Activated T-helper 1 cell treated with anti-CD3 and anti-CD28 coated beads, Interleukin-2, amount 50 U/mL, for 16 hours (primary cell): ENCODE measurements at regions not wholly inside any gene's neighbourhood (a gene's known extent, or its start where the extent isn't known, plus 50 kb on each side); places are given as distances from the start of the nearest gene placed in this dataset.

Experiments
- DNase-seq, 2 donors: peaks; one replicate each; pipeline ENCODE4 v3.0.0-alpha.2; 2020; ENCODE audit warnings: low read depth in 1 of 2, low spot score in 1 of 2

DNA sequence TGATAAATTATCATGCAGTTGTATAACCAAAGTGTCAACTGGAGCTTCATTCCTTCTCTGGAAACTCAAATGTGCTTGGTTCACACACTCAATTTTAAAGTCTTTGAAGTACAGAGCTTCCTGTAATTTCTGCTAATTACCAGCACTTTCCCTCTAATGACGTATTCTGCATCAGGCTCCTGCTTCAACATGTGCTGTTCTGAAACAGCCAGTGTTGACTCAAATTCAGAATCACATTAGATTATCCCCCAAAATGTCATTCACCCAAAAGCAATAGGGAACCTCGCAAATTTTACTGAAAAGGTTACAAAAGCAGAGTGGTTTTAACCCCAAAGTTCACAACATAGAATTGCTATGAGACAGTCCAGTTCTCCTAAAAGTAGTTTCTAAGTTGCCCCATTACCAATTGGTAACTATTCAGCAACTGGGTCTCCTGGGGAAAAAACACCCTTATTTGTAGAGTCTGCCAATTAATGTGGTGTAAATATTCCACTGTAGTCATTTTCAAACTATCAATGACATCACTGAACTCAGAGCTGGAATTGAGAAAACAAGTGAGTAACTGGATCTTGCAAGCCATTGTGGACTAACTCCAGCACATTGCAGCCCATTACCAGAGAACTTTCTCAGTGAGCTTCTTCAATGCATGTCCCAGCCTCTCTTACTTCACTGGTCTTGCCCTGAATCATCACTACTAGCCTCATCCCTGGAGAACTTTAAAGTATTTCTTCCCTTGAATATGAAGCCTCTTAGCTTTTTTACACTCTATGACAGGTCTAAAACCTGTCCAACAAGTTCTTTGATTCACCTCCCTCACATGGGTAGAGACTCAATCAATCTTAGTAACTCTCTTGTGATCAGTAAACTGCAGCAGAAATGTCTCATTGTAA is 955.4 kb downstream of the EFNB2 start:
- no peak for DNase-seq

- DNase-seq, result no peak
These were observed 962.3 kb downstream of the EFNB2 start for GRCh38 chr13:105573136-105573535.

DNA sequence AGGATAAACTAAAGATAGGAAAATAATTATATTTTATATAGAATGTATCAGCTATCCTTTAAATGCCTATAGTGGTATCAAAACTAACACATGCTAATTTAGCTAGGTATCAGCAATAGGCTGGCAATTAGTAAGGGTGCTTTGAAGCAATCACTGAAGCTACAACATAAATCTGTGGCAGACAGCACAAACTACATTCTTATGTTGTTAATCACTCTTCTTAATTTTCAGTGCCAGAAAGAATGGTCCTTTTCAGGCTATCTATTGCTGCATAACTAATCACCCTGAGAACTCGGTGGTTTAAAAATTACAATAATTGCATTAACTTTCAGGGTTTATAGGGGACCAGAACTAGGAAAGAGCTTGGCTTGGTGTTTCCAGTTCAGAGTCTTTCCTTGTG is 963.1 kb downstream of the EFNB2 start:
- no peak for DNase-seq

GRCh38 chr13:105569816-105570215 is 965.6 kb downstream of the EFNB2 start:
- DNase-seq, result no peak

- DNase-seq, result no peak
These were observed 967.4 kb downstream of the EFNB2 start for GRCh38 chr13:105567951-105568525.

DNA sequence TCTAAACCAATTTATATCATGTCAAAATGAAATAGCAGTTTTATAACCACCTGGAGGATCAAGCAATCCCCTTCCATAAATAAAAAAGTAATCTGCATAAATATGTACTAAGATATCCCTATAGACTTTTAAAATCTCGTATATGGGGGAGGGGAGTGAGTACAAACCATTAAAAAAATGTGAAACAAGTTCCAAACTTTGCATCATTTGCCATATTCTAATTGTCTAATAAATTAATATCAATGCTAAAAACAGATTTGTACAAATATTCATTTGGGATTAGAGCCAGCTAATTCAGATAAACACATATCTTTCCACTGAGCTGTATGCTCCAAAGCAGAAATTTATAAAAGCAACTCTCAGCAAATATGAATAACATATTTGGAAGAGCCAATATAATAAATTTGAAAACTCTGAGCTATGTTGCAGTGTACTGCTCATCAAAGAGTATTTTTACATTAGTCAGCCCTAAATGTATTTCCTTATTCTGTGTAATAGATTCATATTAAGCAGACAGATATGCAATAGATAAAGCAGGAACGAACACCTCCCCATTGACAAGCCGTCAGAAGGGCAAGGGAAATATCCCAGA is 970.2 kb downstream of the EFNB2 start:
- no peak for DNase-seq

- no peak for DNase-seq
These were observed 983.4 kb downstream of the EFNB2 start for GRCh38 chr13:105552078-105552477.

DNA sequence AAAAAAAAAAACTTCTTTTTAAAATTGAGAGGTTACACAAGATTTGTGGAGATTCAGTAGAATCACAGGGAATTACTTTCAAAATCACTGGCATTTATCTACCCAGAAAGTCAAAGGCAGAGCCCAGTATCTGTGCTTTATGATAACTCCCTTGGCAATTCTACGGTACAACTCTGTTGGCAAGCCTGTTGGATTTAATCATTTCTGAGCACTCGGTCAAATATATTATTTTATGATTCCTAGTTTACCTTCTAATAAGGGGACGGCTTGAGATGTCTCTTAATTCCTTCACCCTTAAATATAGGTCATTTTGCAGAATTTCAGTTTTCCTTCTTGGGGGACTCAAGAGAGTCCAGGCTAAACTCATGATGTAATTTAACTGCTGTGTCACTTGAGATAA is 987.6 kb downstream of the EFNB2 start:
- DNase-seq, result no peak

- DNase-seq, result no peak
These were observed 989.7 kb downstream of the EFNB2 start for GRCh38 chr13:105545811-105546210.

- DNase-seq, result no peak
These were observed 991.7 kb downstream of the EFNB2 start for GRCh38 chr13:105543742-105544141.

DNA sequence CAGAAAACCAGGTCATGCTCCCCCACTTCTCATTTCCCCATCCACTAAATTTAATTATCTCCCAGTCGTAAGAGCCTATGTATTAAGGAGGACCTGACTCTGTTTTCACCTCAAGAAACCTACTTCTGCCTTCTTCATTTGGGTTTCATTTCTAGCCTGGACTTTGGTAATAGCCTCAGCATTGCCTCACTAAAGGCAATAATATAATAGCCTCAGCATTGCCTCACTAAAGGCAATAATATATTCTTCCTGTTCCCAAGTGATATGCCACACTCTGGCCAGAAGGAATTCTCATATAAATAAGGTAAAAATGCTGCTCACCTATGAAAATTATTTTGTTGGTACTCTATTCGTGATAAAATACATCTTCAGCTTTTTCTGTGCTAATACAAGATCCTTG is 993.9 kb downstream of the EFNB2 start:
- DNase-seq, result no peak

DNA sequence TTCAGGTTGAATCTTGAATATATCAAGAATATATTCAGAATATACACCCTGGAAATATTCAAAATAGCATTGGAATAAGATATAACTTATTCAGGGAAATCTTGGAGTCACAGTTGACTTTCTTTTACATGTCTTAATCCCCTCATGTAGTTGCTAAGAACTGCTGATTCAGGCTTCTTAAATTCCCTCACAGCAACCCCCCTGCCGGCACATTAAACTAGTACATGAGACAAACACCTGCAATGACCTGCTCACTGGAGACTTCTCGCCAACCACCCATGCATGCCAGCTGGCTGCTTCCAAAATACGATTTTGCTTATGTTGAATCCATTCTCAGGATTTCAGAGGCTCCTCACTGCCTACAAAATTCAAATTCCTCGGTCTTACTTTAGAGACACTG is 997.1 kb downstream of the EFNB2 start:
- DNase-seq, result no peak

GRCh38 chr13:105537113-105537512 is 998.3 kb downstream of the EFNB2 start:
- no peak for DNase-seq

- no peak for DNase-seq
These were observed 1005.0 kb downstream of the EFNB2 start for GRCh38 chr13:105530468-105530867.

- DNase-seq, result no peak
These were observed 1008.3 kb downstream of the EFNB2 start for GRCh38 chr13:105527127-105527526.

GRCh38 chr13:105519771-105520170 is 1015.7 kb downstream of the EFNB2 start:
- DNase-seq, result no peak

DNA sequence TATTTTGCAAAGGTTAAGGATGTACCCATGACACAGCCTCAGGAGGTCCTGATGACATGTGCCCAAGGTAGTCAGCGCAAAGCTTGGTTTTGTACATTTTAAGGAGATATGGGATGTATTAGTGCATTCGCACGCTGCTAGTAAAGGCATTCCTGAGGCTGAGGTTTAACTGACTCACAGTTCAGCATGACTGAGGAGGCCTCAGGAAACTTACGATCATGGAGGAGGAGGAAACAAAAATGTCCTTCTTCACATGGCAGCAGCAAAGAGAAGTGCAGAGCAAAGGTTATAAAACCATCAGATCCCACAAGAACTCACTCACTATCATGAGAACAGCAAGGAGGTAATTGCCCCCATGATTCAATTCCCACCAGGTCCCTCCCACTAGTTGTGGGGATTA is 1017.4 kb downstream of the EFNB2 start:
- DNase-seq, result no peak

DNA sequence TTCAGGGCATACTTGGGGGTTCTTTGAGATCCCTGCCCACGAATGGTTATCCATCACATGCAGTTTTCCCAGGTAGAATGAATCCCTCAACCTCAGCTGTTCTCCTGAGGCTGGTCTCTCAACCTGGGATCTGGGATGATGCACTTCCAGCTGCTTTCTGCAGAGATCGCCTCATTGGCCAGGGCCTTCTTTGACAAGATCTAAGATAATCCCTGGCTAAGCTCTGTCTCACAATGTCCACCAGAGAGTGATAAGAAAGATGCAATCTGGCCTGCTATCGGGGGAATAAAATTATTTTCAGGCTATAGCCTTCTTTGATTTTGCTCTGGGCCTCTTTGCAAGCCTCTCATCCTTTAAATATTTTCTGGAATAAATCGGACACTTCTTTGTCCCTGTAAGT is 1021.1 kb downstream of the EFNB2 start:
- DNase-seq, result no peak

DNA sequence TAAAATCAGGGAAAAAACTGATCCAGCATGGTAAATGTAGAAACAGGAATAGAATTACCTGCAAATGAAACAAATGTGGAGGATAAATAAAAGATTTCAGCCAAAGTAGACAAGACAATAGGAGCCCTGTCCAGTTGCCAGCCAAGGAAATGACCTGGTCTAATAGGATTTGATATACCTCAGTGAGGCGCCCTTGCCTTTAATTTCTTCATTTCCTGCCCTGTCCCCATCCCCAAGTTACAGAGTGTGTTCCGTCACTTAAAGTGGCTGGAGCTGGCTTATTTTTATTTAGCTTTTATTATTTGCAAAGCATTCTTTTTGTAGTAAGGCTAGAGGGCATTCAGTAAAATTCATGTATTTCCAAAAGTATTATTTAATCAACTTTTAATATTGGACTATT is 1022.0 kb downstream of the EFNB2 start:
- DNase-seq, result no peak

GRCh38 chr13:105509981-105510762 is 1025.3 kb downstream of the EFNB2 start:
- no peak for DNase-seq

DNA sequence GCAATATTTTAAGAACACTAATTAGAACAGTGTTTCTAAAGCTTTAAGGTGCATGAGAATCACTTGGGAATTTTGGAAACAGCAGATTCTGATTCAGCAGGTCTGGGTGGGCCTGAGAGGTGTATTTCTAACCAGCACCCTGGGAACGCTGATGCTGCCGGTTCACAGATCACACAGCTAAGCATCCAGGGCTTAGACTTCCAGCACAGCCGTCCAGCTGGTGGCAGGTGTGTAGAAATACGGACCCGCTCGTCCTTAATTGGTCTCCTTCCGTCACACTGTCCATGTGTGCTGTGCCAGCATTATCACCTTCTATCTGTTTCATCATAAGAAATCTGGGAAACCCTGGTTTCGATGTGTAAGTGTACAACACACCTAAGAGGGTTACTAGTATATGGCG is 1029.0 kb downstream of the EFNB2 start:
- DNase-seq, result no peak

GRCh38 chr13:105502193-105502592 is 1033.3 kb downstream of the EFNB2 start:
- no peak for DNase-seq
